SK-N-SH (cell line): ENCODE measurements at regions not wholly inside any gene's neighbourhood (a gene's known extent, or its start where the extent isn't known, plus 50 kb on each side); places are given as distances from the start of the nearest gene placed in this dataset.

Source experiments
- CHD2 ChIP-seq: fragments of 150-350 bp; IDR thresholded peaks from 2 replicates; pipeline ENCODE4 v1.6.1; 2018; ENCODE audit warnings: low read length; ENCODE audit not compliant: partially characterized antibody
- CTCF ChIP-seq: fragments of 200-600 bp; sonication (generic); IDR thresholded peaks from 2 replicates; pipeline ENCODE4 v1.6.1; 2017; ENCODE audit warnings: antibody characterized with exemption, mild to moderate bottlenecking, moderate library complexity
- ELF1 ChIP-seq: IDR thresholded peaks from 2 replicates; pipeline ENCODE4 v1.4.0; 2012
- EP300 ChIP-seq, 2 experiments: IDR thresholded peaks; 2 replicates each; pipeline versions ENCODE4 v1.4.0 to v1.6.1; 2012; ENCODE audit warnings: borderline replicate concordance in 1 of 2, low read depth in 1 of 2, low read length in 1 of 2
- EZH2phosphoT487 ChIP-seq: fragments of 200-600 bp; sonication (generic); IDR thresholded peaks from 2 replicates; pipeline ENCODE4 v1.6.1; 2017; ENCODE audit warnings: low read depth, mixed run types, mild to moderate bottlenecking, antibody characterized with exemption, moderate library complexity, borderline replicate concordance
- FOSL2 ChIP-seq: IDR thresholded peaks from 2 replicates; pipeline ENCODE4 v1.4.0; 2012; ENCODE audit warnings: low read depth, mild to moderate bottlenecking, moderate library complexity, borderline replicate concordance
- MAX ChIP-seq: IDR thresholded peaks from 2 replicates; pipeline ENCODE4 v1.4.0; 2012; ENCODE audit warnings: low read depth
- MXI1 ChIP-seq: IDR thresholded peaks from 2 replicates; pipeline ENCODE4 v1.6.1; 2012; ENCODE audit warnings: mild to moderate bottlenecking, low read depth, low read length, improper control_type of control experiment
- NRF1 ChIP-seq: IDR thresholded peaks from 2 replicates; pipeline ENCODE4 v1.6.1; 2012; ENCODE audit warnings: low read depth, mild to moderate bottlenecking, low read length
- POLR2AphosphoS5 ChIP-seq: IDR thresholded peaks from 2 replicates; pipeline ENCODE4 v1.6.1; 2012; ENCODE audit warnings: low read depth, low read length
- RAD21 ChIP-seq: IDR thresholded peaks from 2 replicates; pipeline ENCODE4 v1.6.1; 2012; ENCODE audit warnings: mild to moderate bottlenecking, low read length
- TAF1 ChIP-seq: IDR thresholded peaks from 2 replicates; pipeline ENCODE4 v1.6.1; 2012; ENCODE audit warnings: low read depth, mild to moderate bottlenecking, low read length, moderate library complexity, borderline replicate concordance

- TF ChIP-seq MAX, result no peak
- no peak for TF ChIP-seq POLR2AphosphoS5
- no peak for TF ChIP-seq NRF1
- TF ChIP-seq FOSL2, result no peak
- no peak for TF ChIP-seq EZH2phosphoT487
- TF ChIP-seq CTCF, result no peak
- no peak for TF ChIP-seq CHD2
- TF ChIP-seq TAF1, result no peak
- no peak for TF ChIP-seq ELF1
- TF ChIP-seq EP300 (IDR thresholded peaks at IDR 0.05; ENCODE audit: borderline replicate concordance in 1 of 2, low read depth in 1 of 2, low read length in 1 of 2), result no peak
- TF ChIP-seq RAD21, result no peak
- TF ChIP-seq MXI1, result no peak
These were observed 65.8 kb upstream of the ERCC6L2 start for GRCh38 chr9:95809686-95810085.
